ENCODE measurements at regions not wholly inside any gene's neighbourhood (a gene's known extent, or its start where the extent isn't known, plus 50 kb on each side); places are given as distances from the start of the nearest gene placed in this dataset.

DNA sequence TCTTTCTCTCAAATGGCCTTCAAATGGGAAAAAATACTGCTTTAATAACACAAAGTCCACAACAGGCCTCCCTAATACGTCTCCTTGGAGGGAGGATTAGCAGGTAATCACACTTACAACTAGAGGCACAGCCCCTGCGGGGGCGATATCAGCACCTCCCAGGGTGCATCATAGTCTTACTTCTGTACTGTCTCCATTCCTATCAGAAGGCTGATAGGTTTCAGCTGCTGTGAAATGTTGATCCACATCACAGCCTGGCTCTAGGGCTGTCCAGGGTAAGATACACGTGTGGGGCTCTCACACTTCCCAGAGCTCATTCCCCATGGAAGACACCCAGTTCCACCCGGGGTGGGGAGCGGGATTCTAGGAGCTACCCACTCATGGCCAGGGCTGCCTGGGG lies 139.1 kb upstream of the SFSWAP start:
- TF ChIP-seq, protein P1, sequence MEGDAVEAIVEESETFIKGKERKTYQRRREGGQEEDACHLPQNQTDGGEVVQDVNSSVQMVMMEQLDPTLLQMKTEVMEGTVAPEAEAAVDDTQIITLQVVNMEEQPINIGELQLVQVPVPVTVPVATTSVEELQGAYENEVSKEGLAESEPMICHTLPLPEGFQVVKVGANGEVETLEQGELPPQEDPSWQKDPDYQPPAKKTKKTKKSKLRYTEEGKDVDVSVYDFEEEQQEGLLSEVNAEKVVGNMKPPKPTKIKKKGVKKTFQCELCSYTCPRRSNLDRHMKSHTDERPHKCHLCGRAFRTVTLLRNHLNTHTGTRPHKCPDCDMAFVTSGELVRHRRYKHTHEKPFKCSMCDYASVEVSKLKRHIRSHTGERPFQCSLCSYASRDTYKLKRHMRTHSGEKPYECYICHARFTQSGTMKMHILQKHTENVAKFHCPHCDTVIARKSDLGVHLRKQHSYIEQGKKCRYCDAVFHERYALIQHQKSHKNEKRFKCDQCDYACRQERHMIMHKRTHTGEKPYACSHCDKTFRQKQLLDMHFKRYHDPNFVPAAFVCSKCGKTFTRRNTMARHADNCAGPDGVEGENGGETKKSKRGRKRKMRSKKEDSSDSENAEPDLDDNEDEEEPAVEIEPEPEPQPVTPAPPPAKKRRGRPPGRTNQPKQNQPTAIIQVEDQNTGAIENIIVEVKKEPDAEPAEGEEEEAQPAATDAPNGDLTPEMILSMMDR (IDR thresholded peaks at IDR 0.05; ENCODE audit: low read depth, low read length) = no peak
- TF ChIP-seq POLR2A (IDR thresholded peaks at IDR 0.05; ENCODE audit: extremely low read depth, insufficient read length) (no peak), MYC (IDR thresholded peaks at IDR 0.05; ENCODE audit: low read depth, low read length) (no peak)
- TF ChIP-seq, protein P2, sequence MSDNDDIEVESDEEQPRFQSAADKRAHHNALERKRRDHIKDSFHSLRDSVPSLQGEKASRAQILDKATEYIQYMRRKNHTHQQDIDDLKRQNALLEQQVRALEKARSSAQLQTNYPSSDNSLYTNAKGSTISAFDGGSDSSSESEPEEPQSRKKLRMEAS (IDR thresholded peaks at IDR 0.05; ENCODE audit: low read depth, low read length) = no peak

Measured in NB4 (cell line).